ENCODE measurements at regions not wholly inside any gene's neighbourhood (a gene's known extent, or its start where the extent isn't known, plus 50 kb on each side); places are given as distances from the start of the nearest gene placed in this dataset.

GRCh38 chr18:44437603-44438002 is 243.1 kb upstream of the SETBP1 start:
- H3K36me3 Mint-ChIP-seq (ENCODE audit: low read depth): no peaks in the 10 kb centered on the region
- H3K4me3 Mint-ChIP-seq: no peak overlapping the region
- peaks cover 3% of the 10 kb centered on the region for H3K27me3 Mint-ChIP-seq (ENCODE audit: low read depth)
- CTCF ChIA-PET: no interaction called here
- H3K27ac Mint-ChIP-seq: no peak overlapping the region
- POLR2A ChIA-PET: no interaction called here
- DNase-seq (no peak), ATAC-seq (no peak)
- no peaks in the 10 kb centered on the region for H3K9me3 Mint-ChIP-seq (ENCODE audit: insufficient read depth)
- H3K4me1 Mint-ChIP-seq (ENCODE audit: low read depth): no peaks in the 10 kb centered on the region

GRCh38 chr18:44450226-44450625 is 230.5 kb upstream of the SETBP1 start:
- Mint-ChIP-seq H3K9me3 (ENCODE audit: insufficient read depth) (peaks cover 7% of the 10 kb centered on the region), H3K4me3 (no peak overlapping the region), H3K4me1 (ENCODE audit: low read depth) (no peaks in the 10 kb centered on the region), H3K27ac (no peak overlapping the region), H3K36me3 (ENCODE audit: low read depth) (no peaks in the 10 kb centered on the region), H3K27me3 (ENCODE audit: low read depth) (no peaks in the 10 kb centered on the region)
- ChIA-PET CTCF (no interaction called here), POLR2A (no interaction called here)
- ATAC-seq (no peak), DNase-seq (no peak)

DNA sequence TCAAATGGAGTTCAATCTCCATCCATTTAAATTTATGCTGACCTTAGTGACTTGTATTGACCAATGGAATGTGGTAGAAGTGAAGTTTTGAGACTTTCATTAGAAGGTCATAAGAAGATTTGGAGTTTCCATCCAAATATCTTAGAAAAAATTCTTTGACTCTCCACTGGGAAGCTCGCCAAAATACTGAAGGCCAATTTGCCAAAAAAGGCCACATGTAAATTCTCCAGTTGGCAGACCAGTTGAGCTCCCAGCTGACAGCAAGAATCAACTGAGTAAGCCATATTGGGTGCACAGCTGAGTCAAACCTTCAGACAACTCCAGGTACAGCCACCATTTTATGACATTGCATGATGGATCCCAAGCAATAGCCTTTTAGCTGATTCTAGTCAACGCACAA is 228.3 kb upstream of the SETBP1 start:
- no peak overlapping the region for H3K27ac Mint-ChIP-seq
- no peak overlapping the region for H3K4me3 Mint-ChIP-seq
- no peaks in the 10 kb centered on the region for H3K36me3 Mint-ChIP-seq (ENCODE audit: low read depth)
- ATAC-seq (no peak), DNase-seq (no peak)
- ChIA-PET CTCF (no interaction called here), POLR2A (no interaction called here)
- no peaks in the 10 kb centered on the region for H3K4me1 Mint-ChIP-seq (ENCODE audit: low read depth)
- peaks cover 2% of the 10 kb centered on the region for H3K27me3 Mint-ChIP-seq (ENCODE audit: low read depth)
- H3K9me3 Mint-ChIP-seq (ENCODE audit: insufficient read depth): peaks cover 7% of the 10 kb centered on the region

- ChIA-PET POLR2A (no interaction called here), CTCF (no interaction called here)
- DNase-seq (no peak), ATAC-seq (no peak)
- H3K4me3 Mint-ChIP-seq: no peak overlapping the region
- H3K27ac Mint-ChIP-seq: no peak overlapping the region
- H3K4me1 Mint-ChIP-seq (ENCODE audit: low read depth): no peaks in the 10 kb centered on the region
- no peaks in the 10 kb centered on the region for H3K36me3 Mint-ChIP-seq (ENCODE audit: low read depth)
- peaks cover 3% of the 10 kb centered on the region for H3K9me3 Mint-ChIP-seq (ENCODE audit: insufficient read depth)
- H3K27me3 Mint-ChIP-seq (ENCODE audit: low read depth): peaks cover 2% of the 10 kb centered on the region
These were observed 227.2 kb upstream of the SETBP1 start for GRCh38 chr18:44453505-44453904.

GRCh38 chr18:44458777-44459176 is 221.9 kb upstream of the SETBP1 start:
- no peak for ATAC-seq
- H3K9me3 Mint-ChIP-seq (ENCODE audit: insufficient read depth): no peaks in the 10 kb centered on the region

DNA sequence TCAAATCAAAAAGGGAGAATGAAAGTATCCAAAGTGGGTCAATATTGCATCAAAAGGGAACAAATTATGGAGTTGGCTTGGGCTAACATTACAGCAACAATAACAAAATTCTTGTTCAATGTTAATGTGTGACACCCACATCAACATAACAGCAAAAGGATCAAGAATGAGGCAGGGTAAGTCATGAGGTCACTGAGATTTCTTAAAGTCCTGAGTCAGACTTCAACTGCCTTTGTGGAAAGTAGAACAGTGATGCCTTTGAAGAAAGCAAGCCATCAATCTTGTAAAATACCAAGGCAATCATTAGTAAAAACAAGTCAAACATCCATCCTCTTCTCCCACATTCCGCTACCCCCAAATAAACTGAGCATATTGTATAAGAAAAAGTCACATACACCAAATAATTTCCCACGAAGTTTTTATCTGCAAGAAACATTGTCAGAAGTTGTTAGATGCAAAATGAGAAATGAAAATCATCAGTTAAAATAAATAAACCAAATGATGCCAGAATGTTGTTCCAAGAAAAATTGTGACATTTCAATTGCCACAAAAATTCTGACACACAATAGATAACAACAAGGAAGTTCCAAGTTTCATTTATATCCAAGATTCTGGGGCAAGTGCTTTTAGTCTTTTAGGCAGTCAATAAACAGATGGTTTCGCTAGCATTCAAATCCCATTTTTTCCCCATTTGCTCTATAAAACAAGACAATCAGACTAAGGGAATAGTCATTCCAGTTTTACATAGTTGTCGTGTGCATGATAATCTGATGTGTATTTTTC is 216.1 kb upstream of the SETBP1 start:
- Mint-ChIP-seq H3K27ac (no peak overlapping the region), H3K27me3 (ENCODE audit: low read depth) (peaks cover 7% of the 10 kb centered on the region), H3K36me3 (ENCODE audit: low read depth) (no peaks in the 10 kb centered on the region), H3K9me3 (ENCODE audit: insufficient read depth) (no peaks in the 10 kb centered on the region), H3K4me3 (no peak overlapping the region), H3K4me1 (ENCODE audit: low read depth) (no peaks in the 10 kb centered on the region)
- POLR2A ChIA-PET: no interaction called here
- CTCF ChIA-PET: no interaction called here
- no peak for ATAC-seq
- DNase-seq: no peak

More at GRCh38 chr18:44458777-44459176, 221.9 kb upstream of the SETBP1 start:
- H3K4me3 Mint-ChIP-seq: no peak overlapping the region
- no peaks in the 10 kb centered on the region for H3K4me1 Mint-ChIP-seq (ENCODE audit: low read depth)
- CTCF ChIA-PET: no interaction called here
- no peaks in the 10 kb centered on the region for H3K36me3 Mint-ChIP-seq (ENCODE audit: low read depth)
- H3K27ac Mint-ChIP-seq: no peak overlapping the region
- DNase-seq: no peak
- peaks cover 3% of the 10 kb centered on the region for H3K27me3 Mint-ChIP-seq (ENCODE audit: low read depth)
- POLR2A ChIA-PET: no interaction called here

GRCh38 chr18:44465381-44465841 is 215.3 kb upstream of the SETBP1 start:
- no peak for DNase-seq
- POLR2A ChIA-PET: no interaction called here
- CTCF ChIA-PET: no interaction called here
- Mint-ChIP-seq H3K27me3 (ENCODE audit: low read depth) (peaks cover 7% of the 10 kb centered on the region), H3K27ac (no peak overlapping the region), H3K4me1 (ENCODE audit: low read depth) (no peaks in the 10 kb centered on the region), H3K36me3 (ENCODE audit: low read depth) (no peaks in the 10 kb centered on the region), H3K9me3 (ENCODE audit: insufficient read depth) (no peaks in the 10 kb centered on the region), H3K4me3 (no peak overlapping the region)
- ATAC-seq: no peak

DNA sequence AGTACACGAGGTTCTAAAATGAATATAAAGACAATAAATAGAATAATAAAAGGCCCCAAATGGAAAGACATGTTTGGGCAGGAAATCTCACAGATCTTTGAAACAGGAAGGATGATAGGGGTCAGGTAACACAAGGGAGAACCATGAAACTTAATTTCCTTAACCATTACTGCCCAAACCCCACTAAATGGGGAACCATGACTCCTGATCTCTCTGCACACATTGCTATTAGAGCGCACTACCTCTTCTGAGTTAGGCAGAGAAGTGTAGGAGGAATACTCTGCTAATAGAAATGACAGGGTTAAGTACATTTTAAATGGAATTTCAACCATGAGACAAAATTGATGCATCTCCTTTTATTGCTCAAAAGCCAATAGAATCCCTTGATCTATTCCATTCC is 213.7 kb upstream of the SETBP1 start:
- DNase-seq: no peak
- no peaks in the 10 kb centered on the region for H3K4me1 Mint-ChIP-seq (ENCODE audit: low read depth)
- no peaks in the 10 kb centered on the region for H3K9me3 Mint-ChIP-seq (ENCODE audit: insufficient read depth)
- peaks cover 7% of the 10 kb centered on the region for H3K27me3 Mint-ChIP-seq (ENCODE audit: low read depth)
- CTCF ChIA-PET: no interaction called here
- no peaks in the 10 kb centered on the region for H3K36me3 Mint-ChIP-seq (ENCODE audit: low read depth)
- POLR2A ChIA-PET: interaction anchor here (0.6 kb wide), 1 partner anchor 53 kb away, joined by 3 read pairs; no protein-coding TSS in a partner anchor
- no peak for ATAC-seq
- no peak overlapping the region for H3K4me3 Mint-ChIP-seq
- no peak overlapping the region for H3K27ac Mint-ChIP-seq

DNA sequence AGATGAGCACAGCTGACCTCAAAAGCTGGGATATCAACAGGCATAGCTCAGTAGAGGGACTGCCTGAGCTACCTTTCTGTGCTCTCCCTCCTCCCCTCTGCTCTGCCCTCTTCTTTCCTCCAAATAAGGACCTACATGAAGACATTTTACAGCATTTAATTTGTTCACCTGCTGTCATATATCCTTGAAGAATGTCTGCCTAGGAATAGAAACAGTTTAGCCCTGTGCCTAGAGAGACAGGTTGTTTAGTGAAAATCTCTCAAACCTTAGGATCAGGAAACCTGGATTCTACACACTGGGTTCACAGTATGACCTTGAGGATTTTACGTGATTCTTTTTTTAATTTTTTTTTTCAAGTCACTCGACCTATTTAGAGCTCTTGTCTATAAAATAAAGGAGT is 213.0 kb upstream of the SETBP1 start:
- DNase-seq (no peak), ATAC-seq (no peak)
- ChIA-PET CTCF (no interaction called here), POLR2A (interaction anchor here (0.6 kb wide), 1 partner anchor 54 kb away, joined by 3 read pairs; no protein-coding TSS in a partner anchor)
- H3K4me1 Mint-ChIP-seq (ENCODE audit: low read depth): no peaks in the 10 kb centered on the region
- no peak overlapping the region for H3K4me3 Mint-ChIP-seq
- no peaks in the 10 kb centered on the region for H3K36me3 Mint-ChIP-seq (ENCODE audit: low read depth)
- no peak overlapping the region for H3K27ac Mint-ChIP-seq
- H3K27me3 Mint-ChIP-seq (ENCODE audit: low read depth): peaks cover 6% of the 10 kb centered on the region
- H3K9me3 Mint-ChIP-seq (ENCODE audit: insufficient read depth): no peaks in the 10 kb centered on the region

DNA sequence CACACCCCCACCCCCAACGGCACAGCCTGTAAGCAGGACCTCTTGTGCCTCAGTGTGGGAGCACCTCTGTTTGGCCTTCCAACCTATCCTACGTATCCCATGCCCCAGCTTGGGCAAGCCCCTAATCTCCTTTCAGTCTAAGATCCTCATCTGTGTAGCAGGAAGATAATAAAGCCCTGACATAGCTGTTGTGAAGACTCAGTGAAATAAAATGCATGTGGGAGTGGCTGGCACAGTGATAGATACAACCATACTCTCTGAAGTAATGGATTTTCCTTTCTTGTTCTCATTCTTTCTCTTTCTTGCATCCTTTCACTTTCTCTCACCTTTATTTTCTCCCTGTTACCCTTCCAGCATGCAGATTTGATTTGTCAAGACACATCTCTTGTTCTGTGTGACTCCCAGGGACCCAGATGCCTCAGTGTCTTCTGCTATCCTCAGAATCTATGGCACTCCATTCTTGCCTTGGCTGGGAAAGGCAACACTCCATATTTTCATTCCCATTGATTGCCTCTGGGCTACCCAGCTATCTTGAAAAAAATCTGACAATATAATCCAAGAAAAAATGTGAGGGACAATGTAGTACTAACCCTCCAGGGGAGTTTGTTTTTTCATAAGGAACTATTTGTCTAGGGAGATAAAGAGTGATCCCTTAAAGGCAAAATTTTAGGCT is 207.2 kb upstream of the SETBP1 start:
- Mint-ChIP-seq H3K27ac (no peak overlapping the region), H3K9me3 (ENCODE audit: insufficient read depth) (peaks cover 1% of the 10 kb centered on the region), H3K4me3 (no peak overlapping the region), H3K27me3 (ENCODE audit: low read depth) (no peaks in the 10 kb centered on the region), H3K36me3 (ENCODE audit: low read depth) (no peaks in the 10 kb centered on the region), H3K4me1 (ENCODE audit: low read depth) (no peaks in the 10 kb centered on the region)
- ATAC-seq (no peak), DNase-seq (no peak)
- ChIA-PET POLR2A (no interaction called here), CTCF (no interaction called here)

GRCh38 chr18:44474067-44474411 is 206.6 kb upstream of the SETBP1 start:
- ChIA-PET POLR2A (no interaction called here), CTCF (no interaction called here)
- H3K9me3 Mint-ChIP-seq (ENCODE audit: insufficient read depth): peaks cover 6% of the 10 kb centered on the region
- no peak overlapping the region for H3K4me3 Mint-ChIP-seq
- no peaks in the 10 kb centered on the region for H3K27me3 Mint-ChIP-seq (ENCODE audit: low read depth)
- no peaks in the 10 kb centered on the region for H3K4me1 Mint-ChIP-seq (ENCODE audit: low read depth)
- no peak overlapping the region for H3K27ac Mint-ChIP-seq
- DNase-seq (no peak), ATAC-seq (no peak)
- H3K36me3 Mint-ChIP-seq (ENCODE audit: low read depth): peaks cover 4% of the 10 kb centered on the region

- Mint-ChIP-seq H3K9me3 (ENCODE audit: insufficient read depth) (peaks cover 9% of the 10 kb centered on the region), H3K4me3 (no peak overlapping the region)
- POLR2A ChIA-PET: no interaction called here
These were observed 206.1 kb upstream of the SETBP1 start for GRCh38 chr18:44474591-44474990.

More at GRCh38 chr18:44474591-44474990, 206.1 kb upstream of the SETBP1 start:
- H3K27ac Mint-ChIP-seq: no peak overlapping the region
- ATAC-seq (no peak), DNase-seq (no peak)
- CTCF ChIA-PET: no interaction called here
- no peaks in the 10 kb centered on the region for H3K4me1 Mint-ChIP-seq (ENCODE audit: low read depth)
- no peaks in the 10 kb centered on the region for H3K27me3 Mint-ChIP-seq (ENCODE audit: low read depth)
- H3K36me3 Mint-ChIP-seq (ENCODE audit: low read depth): peaks cover 4% of the 10 kb centered on the region
